Astrocyte (in vitro differentiated cells and primary cell): ENCODE measurements at regions not wholly inside any gene's neighbourhood (a gene's known extent, or its start where the extent isn't known, plus 50 kb on each side); places are given as distances from the start of the nearest gene placed in this dataset.

Experiments used
- DNase-seq: peaks from one replicate; pipeline ENCODE4 v3.0.0-alpha.2; 2010; ENCODE audit warnings: low read depth
- FAIRE-seq: peaks from 2 replicates; lab custom pipeline; 2011; peaks lifted over from hg19 to GRCh38; lab: Jason Lieb, UNC
- H2AFZ ChIP-seq: 2 replicates; pipeline ENCODE4 v1.6.0; 2012; ENCODE audit warnings: low read depth, low read length, inconsistent platforms
- H3K27ac ChIP-seq: 2 replicates; pipeline ENCODE4 v1.5.1; 2011; ENCODE audit warnings: low read depth, low read length, inconsistent platforms
- H3K27me3 ChIP-seq: 2 replicates; pipeline ENCODE4 v1.6.0; 2011; ENCODE audit warnings: low read length, inconsistent platforms; ENCODE audit not compliant: insufficient read depth
- H3K36me3 ChIP-seq: 2 replicates; pipeline ENCODE4 v1.5.1; 2011; ENCODE audit warnings: low read length, inconsistent platforms; ENCODE audit not compliant: insufficient read depth
- H3K4me1 ChIP-seq: 2 replicates; pipeline ENCODE4 v1.5.1; 2011; ENCODE audit warnings: low read length, inconsistent platforms; ENCODE audit not compliant: insufficient read depth
- H3K4me2 ChIP-seq: 2 replicates; pipeline ENCODE4 v1.6.0; 2012; ENCODE audit warnings: low read length, inconsistent platforms
- H3K4me3 ChIP-seq: 2 replicates; pipeline ENCODE4 v1.5.1; 2011; ENCODE audit warnings: low read depth, mild to moderate bottlenecking, low read length, inconsistent platforms; ENCODE audit not compliant: insufficient read depth
- H3K79me2 ChIP-seq: 2 replicates; pipeline ENCODE4 v1.6.0; 2012; ENCODE audit warnings: mild to moderate bottlenecking, low read length, inconsistent platforms; ENCODE audit not compliant: insufficient read depth
- H3K9ac ChIP-seq: 2 replicates; pipeline ENCODE4 v1.6.0; 2012; ENCODE audit warnings: mild to moderate bottlenecking, low read length, inconsistent platforms
- H3K9me3 ChIP-seq: 2 replicates; pipeline ENCODE4 v1.5.1; 2012; ENCODE audit warnings: low read depth, mild to moderate bottlenecking, low read length, inconsistent platforms; ENCODE audit not compliant: insufficient read depth
- H4K20me1 ChIP-seq: 2 replicates; pipeline ENCODE4 v1.6.0; 2012; ENCODE audit warnings: low read length, inconsistent platforms; ENCODE audit not compliant: insufficient read depth
- H3K27ac Mint-ChIP-seq: one replicate; pipeline ENCODE4 v1.8.0; 2021; ENCODE audit warnings: mild to moderate bottlenecking, mixed read lengths; ENCODE audit not compliant: unreplicated experiment
- H3K27me3 Mint-ChIP-seq: one replicate; pipeline ENCODE4 v1.8.0; 2021; ENCODE audit warnings: low read depth, mixed read lengths; ENCODE audit not compliant: unreplicated experiment
- H3K36me3 Mint-ChIP-seq: one replicate; pipeline ENCODE4 v1.8.0; 2021; ENCODE audit warnings: low read depth, mixed read lengths; ENCODE audit not compliant: unreplicated experiment
- H3K4me1 Mint-ChIP-seq: one replicate; pipeline ENCODE4 v1.8.0; 2021; ENCODE audit warnings: low read depth, mixed read lengths; ENCODE audit not compliant: unreplicated experiment
- H3K4me3 Mint-ChIP-seq: one replicate; pipeline ENCODE4 v1.8.0; 2021; ENCODE audit warnings: mild to moderate bottlenecking, moderate library complexity, mixed read lengths; ENCODE audit not compliant: unreplicated experiment
- H3K9me3 Mint-ChIP-seq: one replicate; pipeline ENCODE4 v1.8.0; 2021; ENCODE audit warnings: mild to moderate bottlenecking, mixed read lengths; ENCODE audit not compliant: unreplicated experiment
- EZH2 ChIP-seq: IDR thresholded peaks from 2 replicates; pipeline ENCODE4 v1.6.1; 2012; ENCODE audit warnings: mild to moderate bottlenecking, low read length, inconsistent platforms; ENCODE audit not compliant: insufficient read depth
- TF ChIP-seq, protein P1 (sequence below): IDR thresholded peaks from 2 replicates; pipeline ENCODE4 v1.5.1; 2011; ENCODE audit warnings: low read depth, mild to moderate bottlenecking, inconsistent platforms, low read length, moderate library complexity; ENCODE audit not compliant: insufficient read depth

DNA sequence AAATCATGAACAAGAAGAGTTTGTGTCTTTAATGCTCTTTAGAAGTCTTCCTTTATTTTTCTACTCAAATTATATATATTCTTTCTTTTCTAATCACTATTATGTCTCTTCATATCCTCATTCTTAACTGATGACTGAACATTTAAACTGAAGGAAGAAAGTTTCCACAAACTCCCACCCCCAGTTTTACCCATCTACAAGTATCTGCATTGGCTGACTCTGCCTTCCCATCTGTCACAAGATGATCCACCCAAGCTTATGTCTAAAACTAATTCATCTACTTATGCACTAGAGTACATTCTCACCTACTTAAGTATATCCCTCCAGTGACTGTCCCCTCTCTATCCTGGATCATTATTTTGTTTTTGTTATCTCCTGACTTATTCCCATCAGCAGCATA lies 344.5 kb downstream of the PRR16 start:
- Mint-ChIP-seq H3K27ac (peak overlapping the region; percentile 79), H3K27me3 (no peaks in the 10 kb centered on the region), H3K36me3 (no peaks in the 10 kb centered on the region), H3K9me3 (no peaks in the 10 kb centered on the region), H3K4me1 (peaks cover 15% of the 10 kb centered on the region), H3K4me3 (no peak overlapping the region)
- Histone ChIP-seq H4K20me1 (no peaks in the 10 kb centered on the region), H3K9me3 (no peaks in the 10 kb centered on the region), H3K27me3 (no peaks in the 10 kb centered on the region), H3K27ac (no peak overlapping the region), H3K36me3 (no peaks in the 10 kb centered on the region), H3K9ac (no peak overlapping the region), H3K79me2 (no peaks in the 10 kb centered on the region), H3K4me1 (no peaks in the 10 kb centered on the region), H3K4me3 (no peak overlapping the region), H3K4me2 (no peak overlapping the region), H2AFZ (no peak overlapping the region)
- DNase-seq (peak; percentile 23), FAIRE-seq (no peak)
- no peak for TF ChIP-seq EZH2
- TF ChIP-seq, protein P1, sequence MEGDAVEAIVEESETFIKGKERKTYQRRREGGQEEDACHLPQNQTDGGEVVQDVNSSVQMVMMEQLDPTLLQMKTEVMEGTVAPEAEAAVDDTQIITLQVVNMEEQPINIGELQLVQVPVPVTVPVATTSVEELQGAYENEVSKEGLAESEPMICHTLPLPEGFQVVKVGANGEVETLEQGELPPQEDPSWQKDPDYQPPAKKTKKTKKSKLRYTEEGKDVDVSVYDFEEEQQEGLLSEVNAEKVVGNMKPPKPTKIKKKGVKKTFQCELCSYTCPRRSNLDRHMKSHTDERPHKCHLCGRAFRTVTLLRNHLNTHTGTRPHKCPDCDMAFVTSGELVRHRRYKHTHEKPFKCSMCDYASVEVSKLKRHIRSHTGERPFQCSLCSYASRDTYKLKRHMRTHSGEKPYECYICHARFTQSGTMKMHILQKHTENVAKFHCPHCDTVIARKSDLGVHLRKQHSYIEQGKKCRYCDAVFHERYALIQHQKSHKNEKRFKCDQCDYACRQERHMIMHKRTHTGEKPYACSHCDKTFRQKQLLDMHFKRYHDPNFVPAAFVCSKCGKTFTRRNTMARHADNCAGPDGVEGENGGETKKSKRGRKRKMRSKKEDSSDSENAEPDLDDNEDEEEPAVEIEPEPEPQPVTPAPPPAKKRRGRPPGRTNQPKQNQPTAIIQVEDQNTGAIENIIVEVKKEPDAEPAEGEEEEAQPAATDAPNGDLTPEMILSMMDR = no peak

DNA sequence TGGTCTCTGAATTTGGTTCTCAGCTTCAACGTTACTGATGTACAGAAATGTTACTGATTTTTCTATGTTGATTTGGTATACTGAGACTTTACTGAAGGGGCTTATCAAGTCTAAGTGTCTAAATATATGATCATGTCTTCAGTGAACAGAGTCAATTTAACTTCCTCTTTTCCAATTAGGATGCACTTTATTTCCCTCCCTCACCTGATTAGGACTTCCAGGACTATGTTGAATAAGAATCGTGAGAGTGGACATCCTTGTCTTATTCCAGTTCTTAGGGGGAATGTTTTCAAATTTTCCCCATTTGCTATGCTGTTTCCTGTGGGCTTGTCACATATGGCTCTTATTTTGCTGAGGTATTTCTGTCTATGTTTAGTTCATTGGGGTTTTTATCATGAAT lies 349.5 kb downstream of the PRR16 start:
- Mint-ChIP-seq H3K36me3 (no peaks in the 10 kb centered on the region), H3K27me3 (no peaks in the 10 kb centered on the region), H3K4me1 (peaks cover 5% of the 10 kb centered on the region), H3K27ac (no peak overlapping the region), H3K4me3 (no peak overlapping the region), H3K9me3 (peaks cover 4% of the 10 kb centered on the region)
- Histone ChIP-seq H3K27ac (no peak overlapping the region), H3K36me3 (no peaks in the 10 kb centered on the region), H4K20me1 (no peaks in the 10 kb centered on the region), H3K9ac (no peak overlapping the region), H3K27me3 (no peaks in the 10 kb centered on the region), H3K9me3 (no peaks in the 10 kb centered on the region), H3K4me3 (no peak overlapping the region), H3K4me2 (no peak overlapping the region), H3K79me2 (no peaks in the 10 kb centered on the region), H2AFZ (no peak overlapping the region), H3K4me1 (no peaks in the 10 kb centered on the region)
- FAIRE-seq = no peak
- TF ChIP-seq, protein P1 = no peak
- TF ChIP-seq EZH2 = no peak
- no peak for DNase-seq

DNA sequence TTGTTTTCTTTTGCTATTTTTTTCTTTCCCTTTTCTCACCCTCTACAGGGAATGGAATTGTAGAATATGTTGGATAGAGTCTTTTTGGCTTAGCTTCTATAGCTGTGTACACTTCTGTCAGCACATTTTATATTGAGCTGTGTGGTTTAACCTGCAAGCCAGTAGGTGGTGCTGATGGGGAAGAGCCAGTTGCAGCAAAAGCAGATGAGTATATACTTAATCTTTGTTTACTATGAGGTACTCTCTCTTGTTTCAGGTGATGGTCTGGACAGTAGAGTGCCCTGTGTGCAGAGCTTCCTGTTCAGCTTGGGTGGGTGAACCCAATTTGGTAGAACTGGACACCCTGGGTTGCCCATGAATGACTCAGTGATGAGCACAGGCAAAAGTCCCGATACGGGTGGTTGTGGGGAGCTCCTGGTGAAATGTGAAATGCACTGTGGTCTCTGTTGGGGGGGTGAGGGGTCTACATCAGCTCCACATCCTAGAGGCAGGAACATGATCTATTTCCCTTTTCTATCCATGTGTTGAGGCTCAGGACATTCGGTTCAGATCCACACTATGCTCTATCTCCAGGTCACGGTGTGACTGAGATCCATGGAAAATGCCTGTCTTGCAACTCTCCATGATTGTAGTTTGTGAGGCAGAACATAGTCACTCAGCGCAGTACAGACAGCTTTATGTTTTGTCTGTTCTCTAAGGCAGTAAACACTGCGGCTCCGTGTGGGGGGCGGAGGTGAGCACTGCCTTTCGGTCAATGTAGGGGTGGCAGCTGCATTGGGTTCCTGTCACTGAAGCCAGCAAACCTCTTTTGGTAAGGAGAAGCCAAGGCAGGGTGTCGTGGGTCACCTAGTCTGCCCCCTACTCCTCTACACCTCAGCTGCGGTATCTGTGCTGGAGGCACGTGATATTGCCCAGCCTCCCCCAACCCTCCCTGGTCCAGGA lies 353.2 kb downstream of the PRR16 start:
- Mint-ChIP-seq H3K9me3 (peaks cover 10% of the 10 kb centered on the region), H3K36me3 (no peaks in the 10 kb centered on the region), H3K4me3 (no peak overlapping the region), H3K27me3 (no peaks in the 10 kb centered on the region), H3K27ac (no peak overlapping the region), H3K4me1 (no peaks in the 10 kb centered on the region)
- Histone ChIP-seq H2AFZ (no peak overlapping the region), H3K36me3 (no peaks in the 10 kb centered on the region), H3K79me2 (no peaks in the 10 kb centered on the region), H4K20me1 (no peaks in the 10 kb centered on the region), H3K27ac (no peak overlapping the region), H3K4me2 (no peak overlapping the region), H3K4me3 (no peak overlapping the region), H3K27me3 (no peaks in the 10 kb centered on the region), H3K9me3 (no peaks in the 10 kb centered on the region), H3K9ac (no peak overlapping the region), H3K4me1 (no peaks in the 10 kb centered on the region)
- FAIRE-seq (no peak), DNase-seq (peak; percentile 6)
- TF ChIP-seq EZH2 = no peak
- TF ChIP-seq, protein P1 = peak; percentile 50
